GM10248 (cell line): ENCODE measurements at regions not wholly inside any gene's neighbourhood (a gene's known extent, or its start where the extent isn't known, plus 50 kb on each side); places are given as distances from the start of the nearest gene placed in this dataset.

Source experiments
- CTCF ChIA-PET: fragments of 300-600 bp; sonication (Branson Sonifier 250); formaldehyde crosslinking; extraction: SDS; loops from one replicate; lab custom pipeline; 2021; ENCODE audit warnings: antibody characterized with exemption; lab: Yijun Ruan, JAX
- POLR2A ChIA-PET: fragments of 350-650 bp; sonication (Branson Sonifier 250); formaldehyde crosslinking; extraction: SDS; loops from one replicate; lab custom pipeline; 2020; ENCODE audit warnings: antibody characterized with exemption; lab: Yijun Ruan, JAX
- DNase-seq: peaks from one replicate; pipeline ENCODE4 v3.0.0; 2012; ENCODE audit errors: extremely low spot score
- CTCF ChIP-seq: IDR thresholded peaks from 2 replicates; pipeline ENCODE4 v1.5.1; 2012; ENCODE audit warnings: mild to moderate bottlenecking, low read depth; ENCODE audit errors: extremely low read depth, missing control alignments, control extremely low read depth

DNA sequence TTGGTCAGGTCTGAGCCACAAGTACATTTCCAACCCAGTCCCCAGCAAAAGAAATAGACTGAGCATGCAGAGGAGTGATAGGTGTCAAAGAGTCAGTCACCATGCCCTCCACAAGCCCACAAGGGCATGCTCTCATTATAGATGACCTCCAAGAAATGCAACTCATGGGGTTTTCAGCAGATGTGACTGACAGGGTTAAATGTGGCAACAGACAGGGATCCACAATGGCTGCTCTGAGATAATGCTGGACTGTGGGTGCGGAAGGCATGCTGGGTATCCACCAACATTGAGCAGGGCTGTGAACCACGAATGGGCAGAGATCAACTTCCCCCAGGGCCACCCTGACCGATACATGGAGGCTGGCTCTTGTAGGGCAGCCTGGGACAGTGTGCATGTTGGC, 115.8 kb downstream of the BCOR start:
- DNase-seq: no peak
- ChIA-PET CTCF (interaction anchor here (1.4 kb wide), 1 partner anchor 10 kb away, joined by 4 read pairs; no protein-coding TSS in a partner anchor), POLR2A (no interaction called here)
- TF ChIP-seq CTCF: no peak

- POLR2A ChIA-PET: no interaction called here
- no peak for TF ChIP-seq CTCF
- DNase-seq: no peak
- CTCF ChIA-PET: no interaction called here
Measured at GRCh38 chrX:39982948-39983347, 114.8 kb downstream of the BCOR start.

DNA sequence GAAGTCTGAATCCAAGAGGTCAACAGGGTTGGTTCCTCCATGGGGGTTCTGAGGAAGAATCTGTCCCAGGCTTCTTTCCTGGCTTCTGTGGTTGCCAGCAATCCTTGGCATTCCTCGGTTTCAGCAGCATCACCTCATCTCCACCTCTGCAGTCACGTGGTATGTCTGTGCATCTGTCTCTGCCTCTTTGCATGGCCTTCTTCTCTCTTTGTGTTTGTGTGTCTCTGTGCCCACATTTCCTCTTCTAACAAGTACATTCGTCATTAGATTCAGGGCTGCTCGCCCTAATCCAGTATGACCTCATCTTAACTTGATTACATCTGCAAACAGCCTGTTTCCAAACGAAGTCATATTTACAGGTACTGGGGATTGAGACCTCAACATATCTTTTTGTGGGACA, 114.0 kb downstream of the BCOR start:
- CTCF ChIA-PET: no interaction called here
- no peak for TF ChIP-seq CTCF
- DNase-seq: no peak
- POLR2A ChIA-PET: no interaction called here

DNA sequence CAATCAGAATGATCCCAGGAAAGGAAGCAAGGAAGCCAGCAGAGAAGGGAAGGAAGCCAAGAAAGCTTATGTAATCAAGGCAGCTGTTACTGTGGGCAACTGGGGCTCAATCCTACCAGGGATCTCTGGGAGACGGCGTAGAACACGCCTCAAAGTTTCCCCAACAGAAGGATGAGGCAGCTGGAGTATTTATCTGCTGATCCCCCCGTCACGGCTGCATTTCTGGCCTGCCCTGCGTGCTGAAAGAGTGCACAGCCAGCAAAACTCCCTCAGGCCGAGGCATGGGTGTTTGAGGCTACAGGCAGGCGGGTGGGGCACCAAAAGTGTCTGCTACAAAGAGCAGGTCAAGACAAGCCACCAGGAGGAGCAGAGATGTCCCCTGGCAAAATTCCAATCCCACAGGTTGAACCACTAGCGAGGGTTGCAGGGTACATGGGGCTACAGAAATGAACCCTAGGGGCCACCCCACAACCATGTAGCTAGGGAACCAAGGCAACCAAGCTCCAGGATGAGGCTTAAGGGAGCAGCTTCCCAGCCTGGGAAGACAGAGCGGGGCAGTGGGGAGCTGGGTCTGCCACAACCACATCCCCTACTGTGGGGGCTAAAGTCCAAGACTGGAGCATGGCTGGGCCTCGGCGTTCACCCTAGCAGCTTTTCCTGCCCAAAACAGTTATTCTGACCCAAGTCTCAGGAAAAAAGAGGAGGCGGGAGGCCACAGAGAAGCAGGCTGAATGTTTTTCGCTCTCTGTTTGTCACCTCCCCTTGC, 113.4 kb downstream of the BCOR start:
- no peak for DNase-seq
- ChIA-PET CTCF (no interaction called here), POLR2A (no interaction called here)
- no peak for TF ChIP-seq CTCF

GRCh38 chrX:39985071-39985470, 112.7 kb downstream of the BCOR start:
- ChIA-PET CTCF (no interaction called here), POLR2A (no interaction called here)
- TF ChIP-seq CTCF: no peak
- no peak for DNase-seq

DNA sequence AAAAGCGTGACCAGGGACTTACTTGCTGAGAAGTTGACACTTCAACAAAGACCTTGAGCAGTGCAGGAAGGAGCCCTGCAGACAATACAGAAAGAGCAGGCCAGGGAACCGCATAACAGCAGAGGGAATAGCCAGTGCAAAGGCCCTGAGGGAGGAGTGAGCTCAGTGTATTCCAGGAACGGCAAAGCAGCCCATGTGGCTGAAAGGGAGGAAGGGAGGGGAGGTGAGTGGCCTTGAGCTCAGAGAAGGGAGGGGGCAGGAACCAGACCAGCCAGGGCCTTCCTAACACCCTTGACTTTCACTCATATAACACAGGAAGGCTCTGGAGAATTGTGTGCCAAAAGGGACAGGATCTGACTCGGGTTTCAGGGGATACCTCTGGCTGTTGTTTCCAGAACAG, 112.2 kb downstream of the BCOR start:
- TF ChIP-seq CTCF: no peak
- CTCF ChIA-PET: interaction anchor here (1.3 kb wide), 1 partner anchor 9 kb away, joined by 3 read pairs; no protein-coding TSS in a partner anchor
- POLR2A ChIA-PET: no interaction called here
- DNase-seq: no peak

DNA sequence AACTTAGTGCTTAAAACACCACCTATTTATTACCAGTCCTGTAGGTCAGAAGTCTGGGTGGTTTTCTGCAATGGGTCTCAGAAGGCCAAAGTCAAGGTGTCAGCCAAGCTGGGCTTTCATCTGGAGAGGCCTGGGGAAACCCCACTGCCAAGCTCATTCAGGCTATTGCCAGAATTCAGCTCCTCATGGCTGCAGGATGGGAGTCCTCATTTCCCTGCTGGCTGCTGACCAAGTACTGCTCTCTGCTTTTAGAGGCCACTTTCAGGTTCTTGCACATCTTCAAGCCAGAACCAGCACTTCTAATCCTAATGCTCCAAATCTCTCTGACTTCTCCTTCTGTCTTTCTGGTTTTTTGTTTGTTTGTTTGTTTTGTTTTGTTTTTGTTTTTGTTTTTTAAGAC, 109.3 kb downstream of the BCOR start:
- no peak for TF ChIP-seq CTCF
- ChIA-PET POLR2A (no interaction called here), CTCF (no interaction called here)
- DNase-seq: no peak
